GM12878 (cell line): ENCODE measurements at regions not wholly inside any gene's neighbourhood (a gene's known extent, or its start where the extent isn't known, plus 50 kb on each side); places are given as distances from the start of the nearest gene placed in this dataset.

Experiments used
- BRCA1 ChIP-seq: IDR thresholded peaks from 2 replicates; pipeline ENCODE4 v1.6.1; 2011; ENCODE audit warnings: low read depth, low read length, improper control_type of control experiment
- IRF3 ChIP-seq: fragments of 450-650 bp; IDR thresholded peaks from 2 replicates; pipeline ENCODE4 v1.6.1; 2014; ENCODE audit warnings: mild to moderate bottlenecking
- POLR2A ChIP-seq: IDR thresholded peaks from 2 replicates; pipeline ENCODE4 v1.6.1; 2011; ENCODE audit warnings: low read depth, mild to moderate bottlenecking, low read length
- TF ChIP-seq, protein P1 (sequence below), 3 experiments: IDR thresholded peaks in 2 of 3; conservative IDR thresholded peaks in 1 of 3; 2 replicates each; pipeline ENCODE4 v1.5.1; 2011; ENCODE audit warnings: low read depth in 3 of 3, low read length in 3 of 3, mild to moderate bottlenecking in 3 of 3, control low read depth in 2 of 3, moderate library complexity in 2 of 3, inconsistent platforms in 1 of 3, mixed read lengths in 1 of 3; ENCODE audit not compliant: control insufficient read depth in 2 of 3, insufficient read depth in 1 of 3; ENCODE audit errors: extremely low read depth in 1 of 3
- TF ChIP-seq, protein P2 (sequence below): IDR thresholded peaks from 2 replicates; pipeline ENCODE4 v1.6.1; 2012; ENCODE audit warnings: low read depth, low read length, improper control_type of control experiment

GRCh38 chr17:53119773-53120172 is 703.0 kb upstream of the KIF2B start:
- TF ChIP-seq, protein P1, sequence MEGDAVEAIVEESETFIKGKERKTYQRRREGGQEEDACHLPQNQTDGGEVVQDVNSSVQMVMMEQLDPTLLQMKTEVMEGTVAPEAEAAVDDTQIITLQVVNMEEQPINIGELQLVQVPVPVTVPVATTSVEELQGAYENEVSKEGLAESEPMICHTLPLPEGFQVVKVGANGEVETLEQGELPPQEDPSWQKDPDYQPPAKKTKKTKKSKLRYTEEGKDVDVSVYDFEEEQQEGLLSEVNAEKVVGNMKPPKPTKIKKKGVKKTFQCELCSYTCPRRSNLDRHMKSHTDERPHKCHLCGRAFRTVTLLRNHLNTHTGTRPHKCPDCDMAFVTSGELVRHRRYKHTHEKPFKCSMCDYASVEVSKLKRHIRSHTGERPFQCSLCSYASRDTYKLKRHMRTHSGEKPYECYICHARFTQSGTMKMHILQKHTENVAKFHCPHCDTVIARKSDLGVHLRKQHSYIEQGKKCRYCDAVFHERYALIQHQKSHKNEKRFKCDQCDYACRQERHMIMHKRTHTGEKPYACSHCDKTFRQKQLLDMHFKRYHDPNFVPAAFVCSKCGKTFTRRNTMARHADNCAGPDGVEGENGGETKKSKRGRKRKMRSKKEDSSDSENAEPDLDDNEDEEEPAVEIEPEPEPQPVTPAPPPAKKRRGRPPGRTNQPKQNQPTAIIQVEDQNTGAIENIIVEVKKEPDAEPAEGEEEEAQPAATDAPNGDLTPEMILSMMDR (IDR thresholded peaks at IDR 0.05 in 2 of 3, conservative IDR thresholded peaks at IDR 0.05 in 1 of 3; ENCODE audit: control insufficient read depth in 2 of 3, extremely low read depth in 1 of 3, insufficient read depth in 1 of 3, low read depth in 3 of 3, low read length in 3 of 3) = no peak
- TF ChIP-seq IRF3 (no peak), BRCA1 (no peak), POLR2A (no peak)
- TF ChIP-seq, protein P2, sequence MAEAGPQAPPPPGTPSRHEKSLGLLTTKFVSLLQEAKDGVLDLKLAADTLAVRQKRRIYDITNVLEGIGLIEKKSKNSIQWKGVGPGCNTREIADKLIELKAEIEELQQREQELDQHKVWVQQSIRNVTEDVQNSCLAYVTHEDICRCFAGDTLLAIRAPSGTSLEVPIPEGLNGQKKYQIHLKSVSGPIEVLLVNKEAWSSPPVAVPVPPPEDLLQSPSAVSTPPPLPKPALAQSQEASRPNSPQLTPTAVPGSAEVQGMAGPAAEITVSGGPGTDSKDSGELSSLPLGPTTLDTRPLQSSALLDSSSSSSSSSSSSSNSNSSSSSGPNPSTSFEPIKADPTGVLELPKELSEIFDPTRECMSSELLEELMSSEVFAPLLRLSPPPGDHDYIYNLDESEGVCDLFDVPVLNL = no peak
